ENCODE measurements at regions not wholly inside any gene's neighbourhood (a gene's known extent, or its start where the extent isn't known, plus 50 kb on each side); places are given as distances from the start of the nearest gene placed in this dataset.
A peak's percentile ranks its signal among the peaks of the same experiment; 100 is the strongest.

DNA sequence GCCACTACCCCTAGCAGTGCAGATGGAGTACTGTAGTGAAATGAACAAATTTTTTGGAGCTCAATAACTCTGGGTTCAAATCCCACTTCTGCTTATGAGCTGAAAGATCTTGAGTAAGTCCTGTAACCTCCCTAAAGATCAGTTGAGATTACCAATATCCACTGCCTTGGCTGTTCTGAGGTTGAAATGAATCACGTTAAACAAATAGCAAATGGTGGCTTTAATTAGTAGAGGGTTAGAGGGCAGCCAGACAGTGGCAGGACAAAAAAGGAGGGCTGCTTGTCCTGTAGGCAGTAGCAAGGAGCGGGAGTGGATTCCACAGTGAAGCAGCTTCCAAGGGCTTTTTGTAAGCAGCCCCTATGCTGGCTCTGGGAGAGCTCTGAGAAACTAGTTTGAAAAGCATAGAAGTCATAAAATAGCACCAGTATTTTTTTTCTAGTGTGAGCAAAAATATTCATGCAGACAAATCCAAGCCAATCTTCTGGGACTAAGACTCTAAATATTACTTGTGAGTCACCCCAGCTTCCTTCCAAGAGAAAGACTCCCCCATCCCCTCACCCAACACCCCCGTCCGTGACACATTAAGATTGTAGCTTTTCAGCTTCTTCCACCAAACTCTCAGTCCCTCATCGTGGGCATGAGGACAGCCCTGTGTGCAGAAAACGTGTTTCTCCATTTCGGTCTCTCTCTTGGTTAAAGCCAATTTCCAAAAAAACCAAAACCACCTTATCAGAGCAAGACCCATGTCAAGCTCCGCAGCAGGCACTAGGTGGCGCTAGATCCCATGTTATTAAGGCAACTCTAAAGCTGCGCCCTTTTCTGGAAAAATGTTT, 123.5 kb upstream of the LGALSL start:
- Histone ChIP-seq H3K27me3 (ENCODE audit: control insufficient read depth, insufficient read depth, low read length) (no peaks in the 10 kb centered on the region; the same call in 1 of the 2 replicates), H3K36me3 (ENCODE audit: control insufficient read depth, insufficient read depth, low read length) (no peaks in the 10 kb centered on the region), H3K4me3 (ENCODE audit: low read depth, low read length) (peak overlapping the region; percentile 25)
- peak; percentile 29 for DNase-seq (ENCODE audit: low read depth)
- ChIA-PET CTCF (interaction anchor here (0.7 to 9.6 kb wide), 56 partner anchors 10 to 712 kb away, joined by 3 to 158 read pairs (median 4); partner anchors contain the start of genes AFTPH and SERTAD2), POLR2A (interaction anchor here (0.5 to 1.1 kb wide), 3 partner anchors 18 to 323 kb away, joined by 3 read pairs; partner anchors contain the start of genes AFTPH and SERTAD2)
- TF ChIP-seq, protein P1, sequence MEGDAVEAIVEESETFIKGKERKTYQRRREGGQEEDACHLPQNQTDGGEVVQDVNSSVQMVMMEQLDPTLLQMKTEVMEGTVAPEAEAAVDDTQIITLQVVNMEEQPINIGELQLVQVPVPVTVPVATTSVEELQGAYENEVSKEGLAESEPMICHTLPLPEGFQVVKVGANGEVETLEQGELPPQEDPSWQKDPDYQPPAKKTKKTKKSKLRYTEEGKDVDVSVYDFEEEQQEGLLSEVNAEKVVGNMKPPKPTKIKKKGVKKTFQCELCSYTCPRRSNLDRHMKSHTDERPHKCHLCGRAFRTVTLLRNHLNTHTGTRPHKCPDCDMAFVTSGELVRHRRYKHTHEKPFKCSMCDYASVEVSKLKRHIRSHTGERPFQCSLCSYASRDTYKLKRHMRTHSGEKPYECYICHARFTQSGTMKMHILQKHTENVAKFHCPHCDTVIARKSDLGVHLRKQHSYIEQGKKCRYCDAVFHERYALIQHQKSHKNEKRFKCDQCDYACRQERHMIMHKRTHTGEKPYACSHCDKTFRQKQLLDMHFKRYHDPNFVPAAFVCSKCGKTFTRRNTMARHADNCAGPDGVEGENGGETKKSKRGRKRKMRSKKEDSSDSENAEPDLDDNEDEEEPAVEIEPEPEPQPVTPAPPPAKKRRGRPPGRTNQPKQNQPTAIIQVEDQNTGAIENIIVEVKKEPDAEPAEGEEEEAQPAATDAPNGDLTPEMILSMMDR (IDR thresholded peaks at IDR 0.05; ENCODE audit: insufficient read depth, low read depth, low read length) = peak; percentile 89

DNA sequence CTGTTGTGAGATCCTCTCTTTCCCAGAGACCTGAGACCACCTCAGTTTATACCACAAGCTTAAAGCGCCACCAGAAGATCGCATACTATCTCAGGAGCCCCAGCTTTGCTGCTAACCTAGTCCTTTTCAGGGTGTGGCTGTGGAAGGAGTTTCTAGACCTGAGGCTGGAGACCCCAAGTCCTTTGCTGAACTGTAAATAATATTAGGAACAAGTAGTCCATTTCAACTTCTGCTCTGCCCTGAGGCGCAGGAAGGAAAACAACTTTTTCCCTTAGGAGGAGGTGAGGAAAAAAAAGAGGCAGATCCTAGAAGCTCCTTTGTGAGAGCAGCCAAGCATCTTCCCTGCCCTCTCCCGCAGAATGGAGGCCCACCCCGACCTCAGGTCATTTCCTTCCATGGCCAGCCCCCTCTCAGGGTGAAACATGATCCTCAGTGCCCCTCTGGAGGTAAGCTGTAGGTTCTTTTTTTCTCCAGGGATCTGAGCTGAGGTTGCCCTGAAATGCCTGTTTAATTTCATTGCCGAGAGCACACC, 122.8 kb upstream of the LGALSL start:
- Histone ChIP-seq H3K36me3 (ENCODE audit: control insufficient read depth, insufficient read depth, low read length) (no peaks in the 10 kb centered on the region), H3K4me3 (ENCODE audit: low read depth, low read length) (no peak overlapping the region), H3K27me3 (ENCODE audit: control insufficient read depth, insufficient read depth, low read length) (no peaks in the 10 kb centered on the region; the same call in 1 of the 2 replicates)
- ChIA-PET POLR2A (interaction anchor here (0.9 to 1.1 kb wide), 2 partner anchors 193 to 323 kb away, joined by 3 read pairs; partner anchors contain the start of genes AFTPH and SERTAD2), CTCF (interaction anchor here (0.6 to 9.6 kb wide), 53 partner anchors 9 to 712 kb away, joined by 3 to 158 read pairs (median 4); partner anchors contain the start of genes AFTPH and SERTAD2)
- no peak for DNase-seq (ENCODE audit: low read depth)
- TF ChIP-seq, protein P1 (IDR thresholded peaks at IDR 0.05; ENCODE audit: insufficient read depth, low read depth, low read length) = no peak

DNA sequence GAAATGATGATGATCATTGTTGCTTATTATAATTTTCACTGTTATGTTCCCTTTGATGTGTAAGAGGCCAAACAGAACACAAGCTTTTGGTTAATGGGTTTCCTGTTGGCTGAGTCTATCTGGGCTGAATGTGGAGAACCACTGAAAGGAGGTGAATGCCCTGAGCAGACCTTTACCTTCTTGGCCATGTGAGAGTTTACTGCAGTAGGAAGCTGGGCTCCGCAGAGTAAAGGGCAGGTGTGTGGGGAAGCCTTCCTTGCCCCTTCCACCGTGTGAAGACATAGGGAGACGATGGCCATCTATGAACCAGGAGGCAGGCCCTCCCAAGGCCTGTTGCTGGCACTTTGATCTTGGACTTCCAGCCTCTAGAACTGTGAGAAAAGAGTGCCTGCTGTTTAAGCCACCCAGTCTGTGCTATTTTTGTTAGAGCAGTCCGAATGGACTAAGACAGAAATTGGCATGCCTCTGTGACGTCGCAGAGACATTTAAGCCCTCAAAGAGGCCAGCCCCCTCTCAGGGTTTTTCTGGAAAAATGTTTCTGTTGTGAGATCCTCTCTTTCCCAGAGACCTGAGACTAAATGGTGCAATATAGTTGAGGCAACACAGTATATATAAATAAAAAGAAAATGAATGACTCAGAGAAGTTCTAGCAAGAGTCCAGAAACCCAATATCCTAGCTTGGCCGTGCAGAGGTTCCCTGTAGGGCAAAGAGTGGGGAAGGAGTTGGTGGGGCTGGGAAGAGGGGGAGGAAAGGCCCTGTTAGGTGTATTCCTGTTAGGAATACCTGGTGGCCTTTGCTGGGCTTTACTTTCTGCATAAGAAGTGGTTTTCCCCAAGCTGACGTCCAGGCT, 121.9 kb upstream of the LGALSL start:
- H3K27me3 ChIP-seq (ENCODE audit: control insufficient read depth, insufficient read depth, low read length) = peaks cover 2% of the 10 kb centered on the region
- H3K36me3 ChIP-seq (ENCODE audit: control insufficient read depth, insufficient read depth, low read length) = no peaks in the 10 kb centered on the region
- no peak for DNase-seq (ENCODE audit: low read depth)
- ChIA-PET CTCF (interaction anchor here (0.6 to 9.6 kb wide), 24 partner anchors 13 to 586 kb away, joined by 3 to 158 read pairs (median 6); partner anchors contain the start of genes AFTPH and SERTAD2), POLR2A (no interaction called here)
- no peak overlapping the region for H3K4me3 ChIP-seq (ENCODE audit: low read depth, low read length)
- TF ChIP-seq, protein P1 (IDR thresholded peaks at IDR 0.05; ENCODE audit: insufficient read depth, low read depth, low read length) = no peak

DNA sequence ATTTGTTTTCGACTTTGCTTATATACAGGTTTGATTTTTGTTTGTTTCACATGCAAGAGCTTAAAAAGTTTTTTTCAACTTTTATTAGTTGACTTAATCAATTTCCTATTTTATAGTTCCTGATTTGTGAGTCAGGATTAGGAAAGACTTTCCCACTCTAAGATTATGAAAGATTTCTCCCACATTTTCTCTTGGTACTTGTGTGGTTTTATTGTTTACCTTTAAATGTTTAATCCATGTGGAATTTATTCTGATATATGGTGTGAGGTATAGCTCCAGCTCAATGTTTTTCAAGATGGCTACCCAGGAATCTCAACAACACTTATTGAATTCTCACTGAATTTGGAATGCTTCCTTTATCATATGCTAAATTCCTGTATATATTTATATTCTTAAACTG, 117.8 kb upstream of the LGALSL start:
- DNase-seq (ENCODE audit: low read depth) = no peak
- POLR2A ChIA-PET = no interaction called here
- TF ChIP-seq, protein P1 (IDR thresholded peaks at IDR 0.05; ENCODE audit: insufficient read depth, low read depth, low read length) = no peak
- no peaks in the 10 kb centered on the region for H3K36me3 ChIP-seq (ENCODE audit: control insufficient read depth, insufficient read depth, low read length)
- H3K4me3 ChIP-seq (ENCODE audit: low read depth, low read length) = no peak overlapping the region
- CTCF ChIA-PET = interaction anchor here (1.6 kb wide), 1 partner anchor 152 kb away, joined by 7 read pairs; no protein-coding TSS in a partner anchor
- H3K27me3 ChIP-seq (ENCODE audit: control insufficient read depth, insufficient read depth, low read length) = peaks cover 9% of the 10 kb centered on the region
